H1 (cell line): ENCODE measurements at regions not wholly inside any gene's neighbourhood (a gene's known extent, or its start where the extent isn't known, plus 50 kb on each side); places are given as distances from the start of the nearest gene placed in this dataset.

Experiments used
- CTCF ChIA-PET: fragments of 300-600 bp; sonication (Branson Sonifier 250); formaldehyde crosslinking; loops from one replicate; lab custom pipeline; 2021; ENCODE audit not compliant: partially characterized antibody; lab: Charles Lee
- POLR2A ChIA-PET: fragments of 300-600 bp; sonication (Branson Sonifier 250); formaldehyde crosslinking; loops from one replicate; lab custom pipeline; 2021; ENCODE audit warnings: inconsistent platforms; ENCODE audit not compliant: partially characterized antibody; lab: Charles Lee
- DNase-seq, 2 experiments: peaks; one replicate each; pipeline versions ENCODE4 v3.0.0 to v3.0.0-alpha.2; 2010 to 2022; ENCODE audit warnings: low spot score in 2 of 2, low read depth in 1 of 2, mixed read lengths in 1 of 2
- FAIRE-seq: peaks from 2 replicates; lab custom pipeline; 2011; peaks lifted over from hg19 to GRCh38; lab: Jason Lieb, UNC
- H2AFZ ChIP-seq: 2 replicates; pipeline ENCODE4 v1.8.1; 2012; ENCODE audit warnings: low read length, inconsistent platforms
- H2AK5ac ChIP-seq: 2 replicates; pipeline ENCODE4 v1.6.1; 2013; ENCODE audit warnings: low read depth, low read length
- H2BK120ac ChIP-seq: replicated peaks from 2 replicates; pipeline ENCODE3; 2013; ENCODE audit warnings: low read depth, low read length, inconsistent platforms
- H2BK12ac ChIP-seq: 2 replicates; pipeline ENCODE4 v1.6.1; 2013; ENCODE audit warnings: low read depth, low read length
- H2BK15ac ChIP-seq: 2 replicates; pipeline ENCODE4 v1.6.1; 2013; ENCODE audit warnings: low read length
- H2BK20ac ChIP-seq: 2 replicates; pipeline ENCODE4 v1.6.1; 2013; ENCODE audit warnings: low read length
- H2BK5ac ChIP-seq: 2 replicates; pipeline ENCODE4 v1.6.1; 2013; ENCODE audit warnings: low read depth, low read length
- H3K14ac ChIP-seq: 2 replicates; pipeline ENCODE4 v1.6.1; 2013; ENCODE audit warnings: inconsistent platforms; ENCODE audit not compliant: insufficient read length
- H3K18ac ChIP-seq: 2 replicates; pipeline ENCODE4 v1.6.1; 2013; ENCODE audit warnings: low read length; ENCODE audit errors: extremely low read depth
- H3K23ac ChIP-seq: 2 replicates; pipeline ENCODE4 v1.6.1; 2013; ENCODE audit warnings: inconsistent platforms; ENCODE audit not compliant: insufficient read length
- H3K23me2 ChIP-seq: 2 replicates; pipeline ENCODE4 v1.6.1; 2013; ENCODE audit warnings: low read depth, low read length
- H3K27ac ChIP-seq: 2 replicates; pipeline ENCODE4 v1.6.1; 2011; ENCODE audit warnings: low read depth, low read length, inconsistent platforms
- H3K27me3 ChIP-seq, 4 experiments: replicated peaks in 1 of 4; 1 replicate in 1 of 4; 2 replicates in 3 of 4; pipeline versions ENCODE4 v1.6.1 to v1.8.1; 2011 to 2013; ENCODE audit warnings: low read length in 3 of 4, mild to moderate bottlenecking in 3 of 4, inconsistent platforms in 2 of 4, mixed read lengths in 2 of 4, moderate library complexity in 1 of 4; ENCODE audit not compliant: control insufficient read depth in 3 of 4, insufficient read depth in 3 of 4; ENCODE audit errors: extremely low read depth in 1 of 4
- H3K36me3 ChIP-seq, 4 experiments: 2 replicates each; pipeline versions ENCODE4 v1.6.1 to v1.8.1; 2011 to 2013; ENCODE audit warnings: mild to moderate bottlenecking in 4 of 4, low read length in 3 of 4, moderate library complexity in 2 of 4, control low read depth in 1 of 4, inconsistent platforms in 1 of 4; ENCODE audit not compliant: insufficient read depth in 4 of 4, control insufficient read depth in 2 of 4
- H3K4ac ChIP-seq: replicated peaks from 2 replicates; pipeline ENCODE3; 2013; ENCODE audit warnings: low read length, low read depth, mixed read lengths, inconsistent platforms; ENCODE audit not compliant: insufficient read length
- H3K4me1 ChIP-seq, 4 experiments: replicated peaks in 1 of 4; 1 replicate in 1 of 4; 2 replicates in 3 of 4; pipeline versions ENCODE4 v1.6.1 to v1.8.1; 2011 to 2013; ENCODE audit warnings: low read length in 3 of 4, inconsistent platforms in 2 of 4, mixed read lengths in 1 of 4; ENCODE audit not compliant: insufficient read depth in 4 of 4, control insufficient read depth in 3 of 4
- H3K4me2 ChIP-seq, 2 experiments: 2 replicates each; pipeline versions ENCODE4 v1.6.1 to v1.8.1; 2011 to 2013; ENCODE audit warnings: low read depth in 2 of 2, low read length in 2 of 2, control low read depth in 1 of 2, inconsistent platforms in 1 of 2, mild to moderate bottlenecking in 1 of 2; ENCODE audit not compliant: insufficient read depth in 1 of 2
- H3K4me3 ChIP-seq, 4 experiments: fragments of 200-600, 300-600 bp in 1 of 4; sonication (generic), shearing (Covaris generic), sonication (Bioruptor Twin) in 1 of 4; 2 replicates each; pipeline versions ENCODE4 v1.5.1 to v1.8.1; 2011 to 2016; ENCODE audit warnings: low read length in 4 of 4, low read depth in 3 of 4, control low read depth in 2 of 4, inconsistent platforms in 2 of 4, mild to moderate bottlenecking in 2 of 4, mixed read lengths in 1 of 4, moderate library complexity in 1 of 4; ENCODE audit not compliant: insufficient read depth in 2 of 4; ENCODE audit errors: extremely low read depth in 1 of 4
- H3K56ac ChIP-seq: replicated peaks from 2 replicates; pipeline ENCODE3; 2013; ENCODE audit warnings: low read depth, mild to moderate bottlenecking, mixed read lengths, low read length, inconsistent platforms; ENCODE audit not compliant: insufficient read length
- H3K79me1 ChIP-seq: 2 replicates; pipeline ENCODE4 v1.6.1; 2013; ENCODE audit warnings: low read depth, low read length, control low read depth
- H3K79me2 ChIP-seq, 2 experiments: 2 replicates each; pipeline versions ENCODE4 v1.6.1 to v1.8.1; 2012 to 2013; ENCODE audit warnings: low read length in 2 of 2, mild to moderate bottlenecking in 2 of 2, inconsistent platforms in 1 of 2; ENCODE audit not compliant: insufficient read depth in 2 of 2, control insufficient read depth in 1 of 2
- H3K9ac ChIP-seq, 4 experiments: replicated peaks in 1 of 4; 1 replicate in 1 of 4; 2 replicates in 3 of 4; pipeline versions ENCODE4 v1.6.1 to v1.8.1; 2011 to 2013; ENCODE audit warnings: low read depth in 3 of 4, low read length in 3 of 4, control low read depth in 2 of 4, mild to moderate bottlenecking in 2 of 4, moderate library complexity in 2 of 4, inconsistent platforms in 1 of 4; ENCODE audit errors: extremely low read depth in 1 of 4
- H3K9me3 ChIP-seq, 2 experiments: 2 replicates each; pipeline versions ENCODE4 v1.6.1 to v1.8.1; 2012 to 2013; ENCODE audit warnings: mild to moderate bottlenecking in 2 of 2, moderate library complexity in 2 of 2, control low read depth in 1 of 2, inconsistent platforms in 1 of 2, low read depth in 1 of 2, low read length in 1 of 2, mixed read lengths in 1 of 2; ENCODE audit not compliant: insufficient read depth in 2 of 2
- H4K20me1 ChIP-seq, 2 experiments: replicated peaks in 1 of 2; 2 replicates each; pipeline versions ENCODE3 to v1.8.1; 2011 to 2013; ENCODE audit warnings: inconsistent platforms in 2 of 2, low read length in 2 of 2, mild to moderate bottlenecking in 1 of 2; ENCODE audit not compliant: insufficient read depth in 2 of 2, control insufficient read depth in 1 of 2
- H4K5ac ChIP-seq: 2 replicates; pipeline ENCODE4 v1.6.1; 2013; ENCODE audit warnings: low read length, low read depth, mixed read lengths, inconsistent platforms; ENCODE audit not compliant: insufficient read length
- H4K8ac ChIP-seq: 2 replicates; pipeline ENCODE4 v1.8.0; 2013; ENCODE audit warnings: mild to moderate bottlenecking, moderate library complexity, low read length, inconsistent platforms; ENCODE audit not compliant: insufficient read depth; ENCODE audit errors: extremely low read depth
- H4K91ac ChIP-seq: replicated peaks from 2 replicates; pipeline ENCODE3; 2013; ENCODE audit warnings: low read length, mixed read lengths, inconsistent platforms; ENCODE audit not compliant: insufficient read length
- CREB1 ChIP-seq: IDR thresholded peaks from 2 replicates; pipeline ENCODE4 v1.6.1; 2012; ENCODE audit warnings: inconsistent platforms
- RXRA ChIP-seq: IDR thresholded peaks from 2 replicates; pipeline ENCODE4 v1.6.1; 2011; ENCODE audit warnings: low read depth, mild to moderate bottlenecking, low read length, moderate library complexity; ENCODE audit not compliant: insufficient read depth
- TF ChIP-seq, protein P1 (sequence below): IDR thresholded peaks from 2 replicates; pipeline ENCODE4 v1.6.1; 2012; ENCODE audit warnings: low read length, inconsistent platforms

DNA sequence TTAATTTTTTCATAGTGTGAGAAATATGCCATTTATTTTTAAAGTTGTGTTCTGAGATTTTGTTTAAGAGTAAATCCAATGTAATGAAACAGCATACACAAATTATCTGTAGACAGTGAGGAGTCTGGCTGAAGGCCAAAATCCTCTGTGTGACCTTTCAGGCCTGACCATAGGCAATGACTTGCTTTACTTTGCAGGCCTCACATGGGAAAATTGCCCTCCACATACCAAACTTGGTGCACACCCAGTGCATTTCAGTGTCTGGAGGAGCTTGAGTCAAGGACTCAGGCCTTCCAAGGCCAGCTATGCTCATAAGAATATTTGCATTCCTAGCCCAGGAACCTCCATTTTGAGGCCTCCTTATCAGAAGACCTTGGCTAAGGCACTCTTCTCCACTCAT is 430.1 kb downstream of the GABRG1 start:
- Histone ChIP-seq H3K4me2 (no peak overlapping the region), H3K79me2 (no peaks in the 10 kb centered on the region), H3K18ac (no peak overlapping the region), H2BK5ac (no peak overlapping the region), H3K4ac (no peak overlapping the region), H2AFZ (peak overlapping the region; percentile 45; the same call in 1 of the 2 replicates), H2BK20ac (no peak overlapping the region), H3K27ac (no peak overlapping the region), H3K9ac (no peak overlapping the region), H3K14ac (no peak overlapping the region), H4K91ac (peak overlapping the region; percentile 10), H3K56ac (no peak overlapping the region), H3K9me3 (no peaks in the 10 kb centered on the region), H3K27me3 (peaks cover 0 to 1% (median 0%) of the 10 kb centered on the region in 4 experiments; a peak in 1 of 7 replicates), H3K23me2 (no peaks in the 10 kb centered on the region), H2AK5ac (no peak overlapping the region), H3K4me1 (no peaks in the 10 kb centered on the region), H2BK120ac (no peak overlapping the region), H3K23ac (no peak overlapping the region), H4K5ac (no peak overlapping the region), H2BK15ac (no peak overlapping the region), H4K8ac (no peak overlapping the region), H3K4me3 (no peak overlapping the region), H3K36me3 (no peaks in the 10 kb centered on the region), H2BK12ac (no peak overlapping the region), H3K79me1 (no peaks in the 10 kb centered on the region), H4K20me1 (no peaks in the 10 kb centered on the region)
- CTCF ChIA-PET: no interaction called here
- no peak for DNase-seq
- no peak for FAIRE-seq
- POLR2A ChIA-PET: no interaction called here
- TF ChIP-seq RXRA (no peak), CREB1 (no peak)
- TF ChIP-seq, protein P1, sequence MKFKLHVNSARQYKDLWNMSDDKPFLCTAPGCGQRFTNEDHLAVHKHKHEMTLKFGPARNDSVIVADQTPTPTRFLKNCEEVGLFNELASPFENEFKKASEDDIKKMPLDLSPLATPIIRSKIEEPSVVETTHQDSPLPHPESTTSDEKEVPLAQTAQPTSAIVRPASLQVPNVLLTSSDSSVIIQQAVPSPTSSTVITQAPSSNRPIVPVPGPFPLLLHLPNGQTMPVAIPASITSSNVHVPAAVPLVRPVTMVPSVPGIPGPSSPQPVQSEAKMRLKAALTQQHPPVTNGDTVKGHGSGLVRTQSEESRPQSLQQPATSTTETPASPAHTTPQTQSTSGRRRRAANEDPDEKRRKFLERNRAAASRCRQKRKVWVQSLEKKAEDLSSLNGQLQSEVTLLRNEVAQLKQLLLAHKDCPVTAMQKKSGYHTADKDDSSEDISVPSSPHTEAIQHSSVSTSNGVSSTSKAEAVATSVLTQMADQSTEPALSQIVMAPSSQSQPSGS: no peak
